ENCODE measurements at regions not wholly inside any gene's neighbourhood (a gene's known extent, or its start where the extent isn't known, plus 50 kb on each side); places are given as distances from the start of the nearest gene placed in this dataset.

DNA sequence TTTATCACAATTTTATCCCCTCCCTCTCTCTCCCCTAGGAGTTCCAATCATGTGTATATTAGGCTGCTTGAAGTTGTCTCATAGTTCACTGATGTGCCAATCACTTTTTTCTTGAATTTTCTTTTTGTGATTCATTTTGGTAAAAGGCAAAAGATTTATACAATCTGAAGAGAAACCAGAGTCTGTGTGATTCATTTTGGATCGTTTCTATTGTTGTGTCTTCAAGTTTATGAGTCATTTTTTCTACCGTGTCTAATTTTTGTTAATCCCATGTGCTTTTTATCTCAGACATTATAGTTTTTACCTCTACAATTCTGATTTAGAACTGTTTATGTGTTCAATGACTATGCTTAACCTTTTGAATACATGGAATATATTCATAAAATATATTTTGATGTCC, 483.9 kb upstream of the AUTS2 start:
- Mint-ChIP-seq H3K4me3 (no peak overlapping the region), H3K9me3 (peaks cover 95% of the 10 kb centered on the region), H3K27me3 (ENCODE audit: insufficient read depth, low read depth, poor library complexity) (peaks cover 4% of the 10 kb centered on the region), H3K27ac (no peak overlapping the region), H3K36me3 (ENCODE audit: low read depth) (peaks cover 23% of the 10 kb centered on the region), H3K4me1 (no peaks in the 10 kb centered on the region)
- Histone ChIP-seq H2AFZ (no peak overlapping the region), H4K20me1 (replicated peaks; ENCODE audit: insufficient read depth) (no peaks in the 10 kb centered on the region), H3K4me2 (no peak overlapping the region), H3K4me3 (no peak overlapping the region), H3K27me3 (ENCODE audit: insufficient read depth) (no peaks in the 10 kb centered on the region), H3K27ac (ENCODE audit: low read depth) (no peak overlapping the region), H3F3A (replicated peaks; ENCODE audit: low read depth) (no peaks in the 10 kb centered on the region), H3K9me2 (ENCODE audit: insufficient read depth) (no peaks in the 10 kb centered on the region), H3K36me3 (ENCODE audit: insufficient read depth) (no peaks in the 10 kb centered on the region), H3K4me1 (ENCODE audit: insufficient read depth) (no peaks in the 10 kb centered on the region), H3K79me2 (replicated peaks; ENCODE audit: insufficient read depth) (no peaks in the 10 kb centered on the region)
- DNase-seq (ENCODE audit: low spot score) (no peak), ATAC-seq (no peak)
- TF ChIP-seq ZNF331 (CRISPR knock-in tag; IDR thresholded peaks at IDR 0.05; ENCODE audit: low read depth) (no peak), CREB1 (CRISPR knock-in tag; IDR thresholded peaks at IDR 0.05; ENCODE audit: low read depth) (no peak), ZNF114 (CRISPR knock-in tag; IDR thresholded peaks at IDR 0.05) (no peak), STAT1 (IDR thresholded peaks at IDR 0.05; ENCODE audit: unreplicated experiment) (no peak), EZH2 (IDR thresholded peaks at IDR 0.05; ENCODE audit: low read depth, unreplicated experiment) (no peak), POLR2AphosphoS5 (IDR thresholded peaks at IDR 0.05; ENCODE audit: low read depth) (no peak)
- TF ChIP-seq, protein P1, sequence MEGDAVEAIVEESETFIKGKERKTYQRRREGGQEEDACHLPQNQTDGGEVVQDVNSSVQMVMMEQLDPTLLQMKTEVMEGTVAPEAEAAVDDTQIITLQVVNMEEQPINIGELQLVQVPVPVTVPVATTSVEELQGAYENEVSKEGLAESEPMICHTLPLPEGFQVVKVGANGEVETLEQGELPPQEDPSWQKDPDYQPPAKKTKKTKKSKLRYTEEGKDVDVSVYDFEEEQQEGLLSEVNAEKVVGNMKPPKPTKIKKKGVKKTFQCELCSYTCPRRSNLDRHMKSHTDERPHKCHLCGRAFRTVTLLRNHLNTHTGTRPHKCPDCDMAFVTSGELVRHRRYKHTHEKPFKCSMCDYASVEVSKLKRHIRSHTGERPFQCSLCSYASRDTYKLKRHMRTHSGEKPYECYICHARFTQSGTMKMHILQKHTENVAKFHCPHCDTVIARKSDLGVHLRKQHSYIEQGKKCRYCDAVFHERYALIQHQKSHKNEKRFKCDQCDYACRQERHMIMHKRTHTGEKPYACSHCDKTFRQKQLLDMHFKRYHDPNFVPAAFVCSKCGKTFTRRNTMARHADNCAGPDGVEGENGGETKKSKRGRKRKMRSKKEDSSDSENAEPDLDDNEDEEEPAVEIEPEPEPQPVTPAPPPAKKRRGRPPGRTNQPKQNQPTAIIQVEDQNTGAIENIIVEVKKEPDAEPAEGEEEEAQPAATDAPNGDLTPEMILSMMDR (conservative IDR thresholded peaks at IDR 0.05; ENCODE audit: low read depth in 2 of 2): no peak
- TF ChIP-seq, protein P2, sequence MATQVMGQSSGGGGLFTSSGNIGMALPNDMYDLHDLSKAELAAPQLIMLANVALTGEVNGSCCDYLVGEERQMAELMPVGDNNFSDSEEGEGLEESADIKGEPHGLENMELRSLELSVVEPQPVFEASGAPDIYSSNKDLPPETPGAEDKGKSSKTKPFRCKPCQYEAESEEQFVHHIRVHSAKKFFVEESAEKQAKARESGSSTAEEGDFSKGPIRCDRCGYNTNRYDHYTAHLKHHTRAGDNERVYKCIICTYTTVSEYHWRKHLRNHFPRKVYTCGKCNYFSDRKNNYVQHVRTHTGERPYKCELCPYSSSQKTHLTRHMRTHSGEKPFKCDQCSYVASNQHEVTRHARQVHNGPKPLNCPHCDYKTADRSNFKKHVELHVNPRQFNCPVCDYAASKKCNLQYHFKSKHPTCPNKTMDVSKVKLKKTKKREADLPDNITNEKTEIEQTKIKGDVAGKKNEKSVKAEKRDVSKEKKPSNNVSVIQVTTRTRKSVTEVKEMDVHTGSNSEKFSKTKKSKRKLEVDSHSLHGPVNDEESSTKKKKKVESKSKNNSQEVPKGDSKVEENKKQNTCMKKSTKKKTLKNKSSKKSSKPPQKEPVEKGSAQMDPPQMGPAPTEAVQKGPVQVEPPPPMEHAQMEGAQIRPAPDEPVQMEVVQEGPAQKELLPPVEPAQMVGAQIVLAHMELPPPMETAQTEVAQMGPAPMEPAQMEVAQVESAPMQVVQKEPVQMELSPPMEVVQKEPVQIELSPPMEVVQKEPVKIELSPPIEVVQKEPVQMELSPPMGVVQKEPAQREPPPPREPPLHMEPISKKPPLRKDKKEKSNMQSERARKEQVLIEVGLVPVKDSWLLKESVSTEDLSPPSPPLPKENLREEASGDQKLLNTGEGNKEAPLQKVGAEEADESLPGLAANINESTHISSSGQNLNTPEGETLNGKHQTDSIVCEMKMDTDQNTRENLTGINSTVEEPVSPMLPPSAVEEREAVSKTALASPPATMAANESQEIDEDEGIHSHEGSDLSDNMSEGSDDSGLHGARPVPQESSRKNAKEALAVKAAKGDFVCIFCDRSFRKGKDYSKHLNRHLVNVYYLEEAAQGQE (IDR thresholded peaks at IDR 0.05; ENCODE audit: unreplicated experiment): no peak
- TF ChIP-seq, protein P3, sequence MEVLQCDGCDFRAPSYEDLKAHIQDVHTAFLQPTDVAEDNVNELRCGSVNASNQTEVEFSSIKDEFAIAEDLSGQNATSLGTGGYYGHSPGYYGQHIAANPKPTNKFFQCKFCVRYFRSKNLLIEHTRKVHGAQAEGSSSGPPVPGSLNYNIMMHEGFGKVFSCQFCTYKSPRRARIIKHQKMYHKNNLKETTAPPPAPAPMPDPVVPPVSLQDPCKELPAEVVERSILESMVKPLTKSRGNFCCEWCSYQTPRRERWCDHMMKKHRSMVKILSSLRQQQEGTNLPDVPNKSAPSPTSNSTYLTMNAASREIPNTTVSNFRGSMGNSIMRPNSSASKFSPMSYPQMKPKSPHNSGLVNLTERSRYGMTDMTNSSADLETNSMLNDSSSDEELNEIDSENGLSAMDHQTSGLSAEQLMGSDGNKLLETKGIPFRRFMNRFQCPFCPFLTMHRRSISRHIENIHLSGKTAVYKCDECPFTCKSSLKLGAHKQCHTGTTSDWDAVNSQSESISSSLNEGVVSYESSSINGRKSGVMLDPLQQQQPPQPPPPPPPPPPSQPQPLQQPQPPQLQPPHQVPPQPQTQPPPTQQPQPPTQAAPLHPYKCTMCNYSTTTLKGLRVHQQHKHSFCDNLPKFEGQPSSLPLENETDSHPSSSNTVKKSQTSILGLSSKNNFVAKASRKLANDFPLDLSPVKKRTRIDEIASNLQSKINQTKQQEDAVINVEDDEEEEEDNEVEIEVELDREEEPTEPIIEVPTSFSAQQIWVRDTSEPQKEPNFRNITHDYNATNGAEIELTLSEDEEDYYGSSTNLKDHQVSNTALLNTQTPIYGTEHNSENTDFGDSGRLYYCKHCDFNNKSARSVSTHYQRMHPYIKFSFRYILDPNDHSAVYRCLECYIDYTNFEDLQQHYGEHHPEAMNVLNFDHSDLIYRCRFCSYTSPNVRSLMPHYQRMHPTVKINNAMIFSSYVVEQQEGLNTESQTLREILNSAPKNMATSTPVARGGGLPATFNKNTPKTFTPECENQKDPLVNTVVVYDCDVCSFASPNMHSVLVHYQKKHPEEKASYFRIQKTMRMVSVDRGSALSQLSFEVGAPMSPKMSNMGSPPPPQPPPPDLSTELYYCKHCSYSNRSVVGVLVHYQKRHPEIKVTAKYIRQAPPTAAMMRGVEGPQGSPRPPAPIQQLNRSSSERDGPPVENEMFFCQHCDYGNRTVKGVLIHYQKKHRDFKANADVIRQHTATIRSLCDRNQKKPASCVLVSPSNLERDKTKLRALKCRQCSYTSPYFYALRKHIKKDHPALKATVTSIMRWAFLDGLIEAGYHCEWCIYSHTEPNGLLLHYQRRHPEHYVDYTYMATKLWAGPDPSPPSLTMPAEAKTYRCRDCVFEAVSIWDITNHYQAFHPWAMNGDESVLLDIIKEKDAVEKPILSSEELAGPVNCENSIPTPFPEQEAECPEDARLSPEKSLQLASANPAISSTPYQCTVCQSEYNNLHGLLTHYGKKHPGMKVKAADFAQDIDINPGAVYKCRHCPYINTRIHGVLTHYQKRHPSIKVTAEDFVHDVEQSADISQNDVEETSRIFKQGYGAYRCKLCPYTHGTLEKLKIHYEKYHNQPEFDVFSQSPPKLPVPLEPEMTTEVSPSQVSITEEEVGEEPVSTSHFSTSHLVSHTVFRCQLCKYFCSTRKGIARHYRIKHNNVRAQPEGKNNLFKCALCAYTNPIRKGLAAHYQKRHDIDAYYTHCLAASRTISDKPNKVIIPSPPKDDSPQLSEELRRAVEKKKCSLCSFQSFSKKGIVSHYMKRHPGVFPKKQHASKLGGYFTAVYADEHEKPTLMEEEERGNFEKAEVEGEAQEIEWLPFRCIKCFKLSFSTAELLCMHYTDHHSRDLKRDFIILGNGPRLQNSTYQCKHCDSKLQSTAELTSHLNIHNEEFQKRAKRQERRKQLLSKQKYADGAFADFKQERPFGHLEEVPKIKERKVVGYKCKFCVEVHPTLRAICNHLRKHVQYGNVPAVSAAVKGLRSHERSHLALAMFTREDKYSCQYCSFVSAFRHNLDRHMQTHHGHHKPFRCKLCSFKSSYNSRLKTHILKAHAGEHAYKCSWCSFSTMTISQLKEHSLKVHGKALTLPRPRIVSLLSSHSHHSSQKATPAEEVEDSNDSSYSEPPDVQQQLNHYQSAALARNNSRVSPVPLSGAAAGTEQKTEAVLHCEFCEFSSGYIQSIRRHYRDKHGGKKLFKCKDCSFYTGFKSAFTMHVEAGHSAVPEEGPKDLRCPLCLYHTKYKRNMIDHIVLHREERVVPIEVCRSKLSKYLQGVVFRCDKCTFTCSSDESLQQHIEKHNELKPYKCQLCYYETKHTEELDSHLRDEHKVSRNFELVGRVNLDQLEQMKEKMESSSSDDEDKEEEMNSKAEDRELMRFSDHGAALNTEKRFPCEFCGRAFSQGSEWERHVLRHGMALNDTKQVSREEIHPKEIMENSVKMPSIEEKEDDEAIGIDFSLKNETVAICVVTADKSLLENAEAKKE (CRISPR knock-in tag; IDR thresholded peaks at IDR 0.05): no peak
